Jurkat, Clone E6-1 (cell line): ENCODE measurements at regions not wholly inside any gene's neighbourhood (a gene's known extent, or its start where the extent isn't known, plus 50 kb on each side); places are given as distances from the start of the nearest gene placed in this dataset.

ENCODE experiments used
- DNase-seq: peaks from one replicate; pipeline ENCODE4 v3.0.0-alpha.2; 2011; ENCODE audit warnings: low read depth, low spot score
- H3K4me3 ChIP-seq: 2 replicates; pipeline ENCODE4 v1.5.1; 2011; ENCODE audit warnings: mild to moderate bottlenecking, low read length, control low read depth, moderate library complexity

DNA sequence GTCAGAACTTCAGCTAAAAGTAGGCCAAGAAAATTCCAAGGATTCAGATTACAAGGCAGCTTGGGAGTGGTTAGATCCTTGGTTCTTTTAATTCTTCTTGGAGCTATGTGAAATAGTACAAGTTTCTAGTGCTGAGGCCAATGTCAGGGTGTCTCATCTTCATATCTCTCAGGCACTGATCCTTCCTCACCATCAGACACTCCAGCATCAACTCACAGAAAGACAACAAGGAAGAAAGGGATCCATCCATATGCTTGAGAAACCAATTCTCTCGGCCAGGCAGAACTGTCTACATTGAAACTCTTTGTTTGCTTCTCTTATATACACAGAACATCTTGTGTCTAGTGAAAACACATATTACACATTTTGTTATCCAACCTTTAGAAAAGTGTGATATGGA, 362.1 kb upstream of the CCNH start:
- H3K4me3 ChIP-seq = no peak overlapping the region
- no peak for DNase-seq

DNA sequence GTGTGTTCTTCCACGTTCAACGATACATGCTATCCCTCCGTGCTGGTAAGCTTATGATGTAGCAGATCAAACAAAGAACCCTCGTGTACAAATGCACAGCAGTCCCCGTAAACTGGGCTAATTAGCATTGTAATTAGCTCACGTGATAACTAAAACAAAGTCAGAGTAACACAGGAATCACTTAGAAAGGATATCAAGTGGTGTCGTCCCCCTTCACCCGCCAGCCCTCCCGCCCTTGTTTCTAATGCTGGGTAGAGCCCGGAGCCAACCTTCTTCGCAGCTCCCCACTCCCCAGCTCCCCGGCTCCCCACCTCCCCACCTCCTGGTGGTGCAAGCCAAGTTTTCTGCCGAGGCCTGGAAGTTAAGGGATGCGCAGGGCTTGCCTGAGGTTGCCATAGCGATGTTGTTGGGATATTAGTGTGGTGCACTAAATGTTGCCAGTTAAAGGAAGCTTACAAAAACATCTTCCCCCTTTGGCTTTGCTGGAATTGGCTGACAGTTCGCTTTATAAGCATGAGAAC, 357.9 kb upstream of the CCNH start:
- H3K4me3 ChIP-seq = no peak overlapping the region
- DNase-seq = no peak

- DNase-seq = no peak
- no peak overlapping the region for H3K4me3 ChIP-seq
These were observed 357.4 kb upstream of the CCNH start for GRCh38 chr5:87770016-87770570.

- DNase-seq = no peak
- no peak overlapping the region for H3K4me3 ChIP-seq
These were observed 356.4 kb upstream of the CCNH start for GRCh38 chr5:87769157-87769556.

DNA sequence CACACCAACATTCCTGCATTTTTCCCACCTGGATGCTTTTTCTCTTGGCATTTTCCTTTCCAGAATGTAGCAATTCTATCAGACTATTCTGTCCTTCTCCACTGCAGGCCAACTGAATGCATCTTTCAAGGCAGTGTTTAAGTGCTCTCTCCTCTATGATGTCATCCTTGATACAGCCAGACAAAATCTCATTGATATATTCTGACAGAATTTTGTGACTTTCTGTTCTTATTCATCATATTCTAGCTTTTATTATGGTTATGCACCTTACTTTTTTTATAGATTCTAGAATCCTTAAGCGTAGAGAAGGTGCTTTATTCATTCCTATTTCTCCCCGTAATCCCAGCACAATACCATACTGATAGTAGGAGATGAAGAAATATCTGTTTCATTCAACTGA, 355.5 kb upstream of the CCNH start:
- no peak overlapping the region for H3K4me3 ChIP-seq
- DNase-seq = no peak

- DNase-seq = no peak
- no peak overlapping the region for H3K4me3 ChIP-seq
These were observed 352.3 kb upstream of the CCNH start for GRCh38 chr5:87765009-87765408.

DNA sequence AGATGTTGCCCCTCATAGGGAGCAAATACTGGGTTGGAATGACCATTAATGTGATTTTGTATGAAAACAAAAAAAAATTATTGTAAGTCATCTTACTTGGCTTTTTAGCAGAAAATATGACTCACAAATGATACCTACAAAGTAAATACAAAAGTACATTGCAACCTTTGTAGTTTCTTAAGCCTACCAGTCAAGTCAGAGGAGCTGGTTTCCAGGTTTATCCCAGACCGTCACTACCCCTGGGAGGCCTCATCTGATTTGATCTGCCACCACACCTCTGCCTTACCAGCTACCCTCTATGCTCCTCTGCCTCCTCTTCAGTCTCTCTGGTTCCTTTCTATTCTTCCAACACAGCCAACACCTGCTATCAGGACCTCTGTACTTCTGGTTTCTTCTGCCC, 349.9 kb upstream of the CCNH start:
- no peak overlapping the region for H3K4me3 ChIP-seq
- no peak for DNase-seq

DNA sequence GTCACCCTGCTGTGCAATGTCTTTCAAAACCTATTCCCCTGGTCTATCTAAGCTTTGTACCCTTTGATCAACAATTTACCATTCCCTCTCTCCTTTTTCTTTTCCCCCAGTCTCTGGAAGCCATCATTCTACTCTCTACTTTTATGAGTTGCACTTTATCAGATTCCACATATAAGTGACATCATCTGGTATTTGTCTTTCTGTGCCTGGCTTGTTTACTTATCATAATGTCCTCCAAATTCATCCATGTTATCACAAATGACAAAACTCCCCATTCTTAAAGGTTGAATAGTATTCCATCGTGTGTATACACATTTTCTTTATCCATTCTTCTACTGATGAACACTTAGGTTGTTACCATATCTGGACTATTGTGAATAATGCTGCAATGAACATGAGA, 344.2 kb upstream of the CCNH start:
- no peak overlapping the region for H3K4me3 ChIP-seq
- DNase-seq = no peak

GRCh38 chr5:87755360-87755759, 342.6 kb upstream of the CCNH start:
- no peak overlapping the region for H3K4me3 ChIP-seq
- DNase-seq = no peak

- no peak for DNase-seq
- H3K4me3 ChIP-seq = no peak overlapping the region
These were observed 341.5 kb upstream of the CCNH start for GRCh38 chr5:87754009-87754757.

DNA sequence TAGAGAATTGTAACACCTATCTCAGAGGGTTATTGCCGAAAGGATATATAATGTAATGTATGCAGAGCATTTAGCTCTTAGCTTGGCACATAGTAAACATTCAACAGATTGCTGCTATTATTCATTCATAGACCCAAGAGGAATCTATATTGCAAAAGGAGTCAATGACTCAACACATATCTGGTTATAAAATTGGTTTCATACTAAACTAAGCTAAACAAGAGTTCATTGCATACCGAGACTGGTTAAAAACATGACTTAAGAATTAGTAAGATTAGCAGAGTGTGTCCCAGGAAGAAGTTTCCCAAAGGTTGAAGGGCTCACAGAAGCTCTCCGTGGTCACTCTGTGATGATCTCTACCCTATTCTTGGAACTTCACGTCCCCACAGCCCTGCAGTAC, 339.6 kb upstream of the CCNH start:
- no peak for DNase-seq
- H3K4me3 ChIP-seq = no peak overlapping the region

GRCh38 chr5:87751824-87752223, 339.1 kb upstream of the CCNH start:
- H3K4me3 ChIP-seq = no peak overlapping the region
- no peak for DNase-seq

DNA sequence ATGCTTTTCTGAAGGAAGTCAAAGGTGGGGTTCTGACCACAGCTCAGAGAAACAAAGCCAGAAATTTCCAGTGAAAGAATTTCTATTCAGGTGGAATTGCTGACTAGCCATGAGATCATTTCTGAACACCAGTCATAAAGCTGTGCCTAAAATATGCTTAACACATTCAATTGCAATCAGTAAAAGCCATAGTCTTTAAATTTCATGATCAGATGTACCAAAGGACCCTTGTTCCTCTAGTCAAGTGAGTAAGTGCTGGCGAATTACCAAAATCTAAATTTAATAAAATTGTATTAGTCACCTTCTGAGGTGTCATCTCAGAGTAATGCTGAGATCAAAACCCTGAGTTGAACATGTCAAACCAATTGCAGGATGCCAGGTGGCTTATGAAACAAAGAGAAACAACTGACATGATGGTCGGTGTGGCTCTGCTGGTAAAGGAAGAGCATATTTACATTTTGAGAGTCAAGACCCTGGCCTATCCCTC, 334.2 kb upstream of the CCNH start:
- DNase-seq = no peak
- no peak overlapping the region for H3K4me3 ChIP-seq

GRCh38 chr5:87746341-87746740, 333.6 kb upstream of the CCNH start:
- DNase-seq = no peak
- no peak overlapping the region for H3K4me3 ChIP-seq

- no peak for DNase-seq
These were observed 329.2 kb upstream of the CCNH start for GRCh38 chr5:87741881-87742280.

DNA sequence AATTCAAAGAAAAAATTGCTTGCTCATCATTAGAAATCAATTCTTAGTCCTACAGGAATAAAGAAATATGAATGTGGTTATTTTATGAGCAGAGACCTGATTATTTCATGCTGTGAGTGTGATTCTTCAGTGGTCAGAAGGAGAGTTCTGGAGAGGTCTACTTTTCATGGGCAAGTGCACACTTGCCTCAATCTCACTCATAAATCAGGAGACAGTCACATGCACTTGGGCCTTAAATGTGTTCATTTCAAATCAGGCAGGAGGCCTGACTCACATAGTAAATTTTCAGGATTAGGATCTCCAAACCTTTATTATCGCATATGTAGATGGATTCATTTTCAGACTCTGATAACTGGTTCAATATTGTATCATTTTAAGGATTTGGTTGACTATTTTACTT, 323.2 kb upstream of the CCNH start:
- no peak for DNase-seq
- no peak overlapping the region for H3K4me3 ChIP-seq

More at GRCh38 chr5:87741881-87742280, 329.2 kb upstream of the CCNH start:
- no peak overlapping the region for H3K4me3 ChIP-seq

- no peak overlapping the region for H3K4me3 ChIP-seq
- DNase-seq = no peak
These were observed 321.2 kb upstream of the CCNH start for GRCh38 chr5:87733897-87734296.

DNA sequence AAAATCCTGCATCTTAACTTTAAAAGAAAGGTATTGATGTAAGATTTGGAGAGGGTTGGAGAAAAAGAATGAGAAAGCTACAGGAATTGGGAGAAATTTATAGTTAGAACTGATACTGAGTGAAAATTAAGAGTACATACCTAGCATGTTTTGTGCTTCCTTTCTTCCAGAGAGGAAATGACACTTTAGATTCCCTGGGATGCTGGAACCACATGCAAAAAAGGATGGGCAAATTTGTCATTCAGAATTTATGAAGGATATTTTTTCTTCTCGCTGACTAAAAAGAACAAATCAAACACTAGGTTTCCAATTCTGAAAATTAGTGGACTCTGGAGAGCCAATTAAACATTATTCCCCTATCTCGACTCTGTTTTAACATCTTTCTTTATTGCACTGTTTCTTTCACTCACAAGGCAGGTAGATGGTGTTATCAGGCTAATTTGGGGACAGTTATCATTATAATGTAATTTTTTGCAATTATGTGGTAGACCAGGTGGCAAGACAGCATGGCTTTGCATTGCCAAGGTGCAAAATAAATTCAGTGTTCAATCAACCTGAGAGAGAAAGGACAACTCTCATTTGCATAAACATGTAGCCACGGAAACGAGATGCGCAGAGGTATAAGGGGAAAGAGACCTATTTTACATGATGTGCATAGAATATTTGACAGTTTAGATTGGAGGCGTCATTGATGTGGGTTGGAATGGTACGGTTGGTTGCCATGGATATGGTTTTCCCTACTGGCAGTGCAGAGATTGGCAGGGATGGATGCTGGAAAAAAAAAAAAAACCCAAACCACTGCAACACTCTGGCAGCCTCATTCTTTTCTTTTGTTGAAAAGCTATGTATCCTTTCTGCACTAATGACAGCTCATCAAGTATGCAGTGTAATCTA, 320.4 kb upstream of the CCNH start:
- H3K4me3 ChIP-seq = no peak overlapping the region
- no peak for DNase-seq

- DNase-seq = no peak
- no peak overlapping the region for H3K4me3 ChIP-seq
These were observed 317.1 kb upstream of the CCNH start for GRCh38 chr5:87729781-87730180.

- DNase-seq = no peak
- no peak overlapping the region for H3K4me3 ChIP-seq
These were observed 309.6 kb upstream of the CCNH start for GRCh38 chr5:87722286-87722685.
